H9 (cell line): ENCODE measurements at regions not wholly inside any gene's neighbourhood (a gene's known extent, or its start where the extent isn't known, plus 50 kb on each side); places are given as distances from the start of the nearest gene placed in this dataset.

Source experiments
- DNase-seq: peaks from one replicate; pipeline ENCODE4 v3.0.0-alpha.2; 2017
- H2AFZ ChIP-seq: one replicate; pipeline ENCODE4 v1.6.1; 2013; ENCODE audit warnings: mild to moderate bottlenecking, low read length, control low read depth, moderate library complexity
- H2AK5ac ChIP-seq: 2 replicates; pipeline ENCODE4 v1.6.1; 2013; ENCODE audit warnings: low read length, control low read depth, mixed read lengths; ENCODE audit not compliant: insufficient read length
- H2BK120ac ChIP-seq: one replicate; pipeline ENCODE4 v1.6.1; 2013; ENCODE audit warnings: low read depth, mild to moderate bottlenecking, low read length, control low read depth, inconsistent platforms; ENCODE audit not compliant: poor library complexity, severe bottlenecking
- H2BK12ac ChIP-seq: 2 replicates; pipeline ENCODE4 v1.6.1; 2013; ENCODE audit warnings: low read length, control low read depth, mixed read lengths, low read depth; ENCODE audit not compliant: insufficient read length
- H2BK15ac ChIP-seq: 2 replicates; pipeline ENCODE4 v1.6.1; 2013; ENCODE audit warnings: low read depth, low read length, control low read depth
- H2BK20ac ChIP-seq: one replicate; pipeline ENCODE4 v1.6.1; 2013; ENCODE audit warnings: low read depth, mild to moderate bottlenecking, low read length, control low read depth, inconsistent platforms; ENCODE audit not compliant: poor library complexity, severe bottlenecking
- H2BK5ac ChIP-seq: 2 replicates; pipeline ENCODE4 v1.6.1; 2013; ENCODE audit warnings: low read length, control low read depth, mixed read lengths; ENCODE audit not compliant: insufficient read length
- H3K14ac ChIP-seq: 2 replicates; pipeline ENCODE4 v1.6.1; 2013; ENCODE audit warnings: low read length, control low read depth; ENCODE audit not compliant: insufficient read depth
- H3K18ac ChIP-seq: 2 replicates; pipeline ENCODE4 v1.6.1; 2013; ENCODE audit warnings: low read depth, mild to moderate bottlenecking, mixed read lengths, low read length, control low read depth; ENCODE audit not compliant: insufficient read length
- H3K23ac ChIP-seq: 2 replicates; pipeline ENCODE4 v1.6.1; 2013; ENCODE audit warnings: low read length, control low read depth, mixed read lengths, low read depth; ENCODE audit not compliant: insufficient read length
- H3K23me2 ChIP-seq: 2 replicates; pipeline ENCODE4 v1.6.1; 2013; ENCODE audit warnings: low read depth, mild to moderate bottlenecking, mixed read lengths, low read length, control low read depth; ENCODE audit not compliant: insufficient read length, poor library complexity, severe bottlenecking
- H3K27ac ChIP-seq: 2 replicates; pipeline ENCODE4 v1.5.1; 2013; ENCODE audit warnings: low read length, control low read depth, mixed read lengths, low read depth; ENCODE audit not compliant: insufficient read length
- H3K27me3 ChIP-seq: 2 replicates; pipeline ENCODE4 v1.6.1; 2013; ENCODE audit warnings: low read length, control low read depth, inconsistent platforms; ENCODE audit not compliant: insufficient read depth
- H3K4ac ChIP-seq: 2 replicates; pipeline ENCODE4 v1.6.1; 2013; ENCODE audit warnings: low read depth, mild to moderate bottlenecking, control low read depth, inconsistent platforms, low read length, moderate library complexity
- H3K4me1 ChIP-seq: 2 replicates; pipeline ENCODE4 v1.6.1; 2013; ENCODE audit warnings: low read length, control low read depth, inconsistent platforms; ENCODE audit not compliant: insufficient read depth
- H3K4me2 ChIP-seq: 2 replicates; pipeline ENCODE4 v1.6.1; 2013; ENCODE audit warnings: low read length, control low read depth, mixed read lengths; ENCODE audit not compliant: insufficient read length, insufficient read depth
- H3K56ac ChIP-seq: 2 replicates; pipeline ENCODE4 v1.6.1; 2013; ENCODE audit warnings: low read depth, mild to moderate bottlenecking, mixed read lengths, low read length, control low read depth; ENCODE audit not compliant: insufficient read length
- H3K79me1 ChIP-seq: 2 replicates; pipeline ENCODE4 v1.6.1; 2013; ENCODE audit warnings: low read depth, mild to moderate bottlenecking, moderate library complexity, low read length, control low read depth, inconsistent platforms; ENCODE audit not compliant: insufficient read depth, poor library complexity, severe bottlenecking
- H3K79me2 ChIP-seq: 2 replicates; pipeline ENCODE4 v1.6.1; 2013; ENCODE audit warnings: low read length, control low read depth, inconsistent platforms; ENCODE audit not compliant: insufficient read depth
- H3K9ac ChIP-seq: 2 replicates; pipeline ENCODE4 v1.6.1; 2013; ENCODE audit warnings: low read length, control low read depth, mixed read lengths; ENCODE audit not compliant: insufficient read length; ENCODE audit errors: extremely low read depth
- H3K9me3 ChIP-seq: one replicate; pipeline ENCODE4 v1.6.1; 2013; ENCODE audit warnings: low read depth, low read length, inconsistent platforms; ENCODE audit not compliant: control insufficient read depth
- H3T11ph ChIP-seq: one replicate; pipeline ENCODE4 v1.6.1; 2013; ENCODE audit warnings: mild to moderate bottlenecking, low read length, control low read depth, inconsistent platforms
- H4K20me1 ChIP-seq: one replicate; pipeline ENCODE4 v1.6.1; 2013; ENCODE audit not compliant: control insufficient read depth, insufficient read length, insufficient read depth
- H4K5ac ChIP-seq: 2 replicates; pipeline ENCODE4 v1.6.1; 2013; ENCODE audit warnings: low read depth, mild to moderate bottlenecking, mixed read lengths, low read length, control low read depth; ENCODE audit not compliant: insufficient read length
- H4K8ac ChIP-seq: replicated peaks from 2 replicates; pipeline ENCODE4 v1.6.1; 2013; ENCODE audit warnings: low read length, control low read depth, mixed read lengths, low read depth; ENCODE audit not compliant: insufficient read length
- H4K91ac ChIP-seq: 2 replicates; pipeline ENCODE4 v1.6.1; 2013; ENCODE audit warnings: low read depth, mild to moderate bottlenecking, moderate library complexity, mixed read lengths, low read length, control low read depth; ENCODE audit not compliant: insufficient read length
- H3K27ac Mint-ChIP-seq, 3 experiments: 2 replicates in 2 of 3; 3 replicates in 1 of 3; pipeline ENCODE4 v1.8.0; 2020 to 2021; ENCODE audit warnings: mixed read lengths in 3 of 3, mild to moderate bottlenecking in 1 of 3, moderate library complexity in 1 of 3
- H3K27me3 Mint-ChIP-seq: 2 replicates; pipeline ENCODE4 v1.8.0; 2021; ENCODE audit warnings: low read depth, mild to moderate bottlenecking, moderate library complexity, mixed read lengths
- H3K36me3 Mint-ChIP-seq, 3 experiments: 2 replicates in 2 of 3; 3 replicates in 1 of 3; pipeline ENCODE4 v1.8.0; 2020 to 2021; ENCODE audit warnings: low read depth in 3 of 3, mixed read lengths in 3 of 3; ENCODE audit not compliant: insufficient read depth in 1 of 3
- H3K4me1 Mint-ChIP-seq, 2 experiments: 2 replicates each; pipeline ENCODE4 v1.8.0; 2020; ENCODE audit warnings: mixed read lengths in 2 of 2
- H3K4me3 Mint-ChIP-seq, 2 experiments: 2 replicates in 1 of 2; 3 replicates in 1 of 2; pipeline ENCODE4 v1.8.0; 2020 to 2021; ENCODE audit warnings: mild to moderate bottlenecking in 2 of 2, mixed read lengths in 2 of 2, moderate library complexity in 1 of 2
- H3K9me3 Mint-ChIP-seq, 2 experiments: 2 replicates in 1 of 2; 3 replicates in 1 of 2; pipeline ENCODE4 v1.8.0; 2020; ENCODE audit warnings: mild to moderate bottlenecking in 2 of 2, mixed read lengths in 2 of 2, moderate library complexity in 1 of 2
- CTCF ChIP-seq: fragments of 200-600 bp; sonication (generic); conservative IDR thresholded peaks from 3 replicates; pipeline ENCODE4 v1.8.0; 2021; ENCODE audit warnings: antibody characterized with exemption, mild to moderate bottlenecking
- WGBS: extraction: QIAGEN DNeasy Blood & Tissue Kit; methylation state at CpG from one replicate; pipeline ENCODE4 v1.1.7; 2013; ENCODE audit warnings: missing lambda C conversion rate, low lambda C conversion rate, mixed read lengths; ENCODE audit not compliant: insufficient read length; ENCODE audit errors: extremely low coverage; 5-methylcytosine and 5-hydroxymethylcytosine counted together

- Histone ChIP-seq H2AFZ (no peak overlapping the region), H2BK20ac (no peak overlapping the region), H4K91ac (no peak overlapping the region), H3K79me1 (no peaks in the 10 kb centered on the region), H2BK12ac (no peak overlapping the region), H2BK15ac (no peak overlapping the region), H3K4me2 (no peak overlapping the region), H4K8ac (no peak overlapping the region), H3K14ac (no peak overlapping the region), H3K79me2 (no peaks in the 10 kb centered on the region), H3K56ac (no peak overlapping the region), H3K9me3 (no peaks in the 10 kb centered on the region), H3K4ac (no peak overlapping the region), H2BK120ac (no peak overlapping the region), H3K4me1 (no peaks in the 10 kb centered on the region), H3T11ph (no peak overlapping the region), H3K27me3 (no peaks in the 10 kb centered on the region), H3K27ac (no peak overlapping the region), H3K23me2 (no peaks in the 10 kb centered on the region), H4K20me1 (no peaks in the 10 kb centered on the region), H3K9ac (no peak overlapping the region), H2BK5ac (no peak overlapping the region), H2AK5ac (no peak overlapping the region), H3K18ac (no peak overlapping the region), H3K23ac (no peak overlapping the region), H4K5ac (no peak overlapping the region)
- no peaks in the 10 kb centered on the region for H3K9me3 Mint-ChIP-seq
- no peaks in the 10 kb centered on the region for H3K27me3 Mint-ChIP-seq
- no peak overlapping the region for H3K4me3 Mint-ChIP-seq
- no CpG with 5 or more reads among the region's 5 CpGs for WGBS
- TF ChIP-seq CTCF: no peak
- peaks cover 5 to 7% of the 10 kb centered on the region in 2 experiments; a peak in 3 of 4 replicates for H3K4me1 Mint-ChIP-seq
- H3K36me3 Mint-ChIP-seq: no peaks in the 10 kb centered on the region
- no peak overlapping the region for H3K27ac Mint-ChIP-seq
- no peak for DNase-seq
These were observed 688.9 kb upstream of the KIF2B start for GRCh38 chr17:53133876-53134275.
